ENCODE measurements at regions not wholly inside any gene's neighbourhood (a gene's known extent, or its start where the extent isn't known, plus 50 kb on each side); places are given as distances from the start of the nearest gene placed in this dataset.

- no peak for DNase-seq (ENCODE audit: low spot score in 2 of 2)
- H3K4me3 ChIP-seq (ENCODE audit: low read depth, poor library complexity, severe bottlenecking): no peak overlapping the region
- 65 to 88% methylated on average over 3 of the region's 3 CpGs for WGBS, 2 donors
- intact Hi-C loops (cut with DNase I; ENCODE audit: low total_unique reads): no loop called here
- TF ChIP-seq POLR2A (IDR thresholded peaks at IDR 0.05) (no peak), CTCF (IDR thresholded peaks at IDR 0.05) (no peak)
Measured at GRCh38 chr3:5675319-5675718, 487.8 kb downstream of the EDEM1 start.

- WGBS, 2 donors: 84 to 95% methylated on average over 6 of the region's 6 CpGs
- TF ChIP-seq POLR2A (IDR thresholded peaks at IDR 0.05) (no peak), CTCF (IDR thresholded peaks at IDR 0.05) (no peak)
- H3K4me3 ChIP-seq (ENCODE audit: low read depth, poor library complexity, severe bottlenecking): no peak overlapping the region
- intact Hi-C loops (cut with DNase I; ENCODE audit: low total_unique reads): no loop called here
- DNase-seq (ENCODE audit: low spot score in 2 of 2): no peak
Measured at GRCh38 chr3:5677555-5677954, 490.0 kb downstream of the EDEM1 start.

- intact Hi-C loops (cut with DNase I; ENCODE audit: low total_unique reads): no loop called here
- WGBS, 2 donors: 84 to 88% methylated on average over 2 of the region's 2 CpGs
- TF ChIP-seq POLR2A (IDR thresholded peaks at IDR 0.05) (no peak), CTCF (IDR thresholded peaks at IDR 0.05) (no peak)
- no peak overlapping the region for H3K4me3 ChIP-seq (ENCODE audit: low read depth, poor library complexity, severe bottlenecking)
- no peak for DNase-seq (ENCODE audit: low spot score in 2 of 2)
Measured at GRCh38 chr3:5678248-5678647, 490.7 kb downstream of the EDEM1 start.

- intact Hi-C loops (cut with DNase I; ENCODE audit: low total_unique reads): no loop called here
- H3K4me3 ChIP-seq (ENCODE audit: low read depth, poor library complexity, severe bottlenecking): no peak overlapping the region
- 86 to 87% methylated on average over 5 of the region's 5 CpGs for WGBS, 2 donors
- DNase-seq (ENCODE audit: low spot score in 2 of 2): no peak
- TF ChIP-seq POLR2A (IDR thresholded peaks at IDR 0.05) (no peak), CTCF (IDR thresholded peaks at IDR 0.05) (no peak)
Measured at GRCh38 chr3:5678844-5679243, 491.3 kb downstream of the EDEM1 start.

- TF ChIP-seq CTCF (IDR thresholded peaks at IDR 0.05): no peak
- no peak for TF ChIP-seq POLR2A (IDR thresholded peaks at IDR 0.05)
- H3K4me3 ChIP-seq (ENCODE audit: low read depth, poor library complexity, severe bottlenecking): no peak overlapping the region
- intact Hi-C loops (cut with DNase I; ENCODE audit: low total_unique reads): no loop called here
- 69 to 81% methylated on average over 3 of the region's 3 CpGs for WGBS, 2 donors
- no peak for DNase-seq (ENCODE audit: low spot score in 2 of 2)
Measured at GRCh38 chr3:5687230-5687629, 499.7 kb downstream of the EDEM1 start.

GRCh38 chr3:5690490-5690889 is 503.0 kb downstream of the EDEM1 start:
- DNase-seq (ENCODE audit: low spot score in 2 of 2): no peak
- H3K4me3 ChIP-seq (ENCODE audit: low read depth, poor library complexity, severe bottlenecking): no peak overlapping the region
- intact Hi-C loops (cut with DNase I; ENCODE audit: low total_unique reads): no loop called here
- TF ChIP-seq CTCF (IDR thresholded peaks at IDR 0.05) (no peak), POLR2A (IDR thresholded peaks at IDR 0.05) (no peak)
